Stimulated activated CD4-positive, alpha-beta T cell treated with anti-CD3 and anti-CD28 coated beads, Interleukin-1b, Interleukin-23, amount 100 ng/mL, for 4 hours (primary cell): ENCODE measurements at regions not wholly inside any gene's neighbourhood (a gene's known extent, or its start where the extent isn't known, plus 50 kb on each side); places are given as distances from the start of the nearest gene placed in this dataset.
"Not testable (repeated sequence)": the region's sequence is repeated elsewhere in the genome, so short reads cannot be mapped to it uniquely, and the experiment has no call there.

Experiments used
- DNase-seq, 2 donors: peaks; one replicate each; pipeline ENCODE4 v3.0.0-alpha.2; 2020; ENCODE audit warnings: low read depth in 2 of 2

DNA sequence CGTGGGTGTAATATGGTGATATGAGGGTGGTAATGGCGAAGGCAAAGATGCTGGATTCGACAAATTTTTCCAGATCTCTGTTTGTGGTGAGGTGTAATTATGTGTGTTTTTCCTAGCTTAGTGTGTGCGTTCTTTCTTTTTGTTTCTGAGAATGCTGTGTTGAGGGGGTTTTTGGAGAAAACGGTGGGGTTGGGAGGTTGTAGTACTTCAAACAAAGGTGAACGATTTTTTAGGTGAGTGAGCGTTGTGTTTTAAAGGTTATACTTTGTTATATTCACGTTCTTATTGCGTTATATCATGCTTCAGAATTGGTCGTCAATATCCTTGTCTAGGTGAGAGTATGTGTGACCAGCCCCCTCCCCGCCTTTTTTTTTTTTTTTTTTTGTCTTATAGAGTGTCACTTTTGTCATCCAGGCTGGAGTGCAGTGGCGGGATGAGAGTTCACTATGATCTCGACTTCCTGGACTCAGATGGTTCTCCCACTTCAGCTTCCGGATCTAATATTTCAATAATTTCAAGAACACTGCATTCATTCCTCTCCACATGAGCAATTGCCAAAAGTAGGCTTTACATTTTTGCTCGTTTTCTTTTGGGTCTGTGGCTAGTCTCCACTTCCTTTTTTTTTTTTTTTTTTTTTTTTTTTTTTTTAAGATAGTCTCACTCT, 82.2 kb upstream of the RNU2-1 start:
- DNase-seq, result no peak

DNA sequence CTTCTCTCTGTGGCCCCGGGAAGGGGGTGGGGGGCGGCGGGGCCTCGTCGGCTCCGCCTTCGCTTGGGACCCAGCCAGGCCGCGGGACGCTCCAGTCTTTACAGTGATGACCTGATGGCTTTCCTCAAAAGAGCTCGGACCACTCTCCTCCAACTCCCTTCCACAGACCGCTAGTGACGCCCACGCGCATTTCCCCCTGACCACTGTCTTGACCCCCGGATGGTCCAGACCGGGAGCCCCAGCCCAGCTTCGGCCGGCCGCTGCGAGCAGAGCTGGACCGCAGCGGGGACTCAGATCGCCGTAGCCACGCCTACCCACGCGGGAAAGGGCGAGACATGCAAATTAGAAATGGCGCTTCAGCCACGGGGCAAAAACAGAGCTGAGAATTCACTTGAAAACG, 81.6 kb upstream of the RNU2-1 start:
- no peak for DNase-seq

DNA sequence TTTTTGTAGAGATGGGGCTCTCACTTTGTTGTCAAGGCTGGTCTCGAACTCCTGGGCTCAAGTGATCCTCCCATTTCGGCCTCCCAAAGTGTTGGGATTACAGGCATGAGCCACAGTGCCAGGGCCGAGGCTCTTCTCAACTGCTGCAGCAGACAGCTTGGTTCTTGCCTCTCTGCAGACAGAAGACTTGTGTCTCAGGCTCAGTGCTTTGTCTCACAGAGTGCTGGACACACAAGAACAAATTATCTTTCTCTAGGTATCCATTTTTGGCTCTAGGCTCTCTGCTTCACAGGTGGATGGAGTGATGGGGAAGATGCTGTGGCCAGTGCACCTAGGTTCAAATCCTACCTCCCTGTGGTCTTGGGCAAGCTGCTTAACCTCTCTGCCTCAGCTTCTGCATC, 80.8 kb upstream of the RNU2-1 start:
- no peak for DNase-seq

DNA sequence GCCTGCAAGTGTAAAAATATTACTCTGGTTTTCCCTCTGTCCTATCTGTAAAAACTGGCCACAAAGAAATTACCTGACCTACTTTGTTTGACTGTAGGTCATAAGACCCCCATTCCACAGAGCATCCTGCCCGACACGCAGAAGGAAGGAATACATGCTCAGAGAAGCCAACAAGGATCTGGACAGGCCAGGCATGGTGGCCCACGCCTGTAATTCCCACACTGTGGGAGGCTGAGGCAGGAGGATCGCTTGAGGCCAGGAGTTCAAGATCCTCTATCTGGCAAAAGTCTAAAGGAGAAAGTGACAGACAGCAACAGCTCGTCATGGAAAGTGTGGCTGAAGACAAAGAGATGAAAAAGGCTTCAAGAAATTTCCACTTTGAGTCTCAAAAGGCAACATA, 78.2 kb upstream of the RNU2-1 start:
- DNase-seq, result no peak

DNA sequence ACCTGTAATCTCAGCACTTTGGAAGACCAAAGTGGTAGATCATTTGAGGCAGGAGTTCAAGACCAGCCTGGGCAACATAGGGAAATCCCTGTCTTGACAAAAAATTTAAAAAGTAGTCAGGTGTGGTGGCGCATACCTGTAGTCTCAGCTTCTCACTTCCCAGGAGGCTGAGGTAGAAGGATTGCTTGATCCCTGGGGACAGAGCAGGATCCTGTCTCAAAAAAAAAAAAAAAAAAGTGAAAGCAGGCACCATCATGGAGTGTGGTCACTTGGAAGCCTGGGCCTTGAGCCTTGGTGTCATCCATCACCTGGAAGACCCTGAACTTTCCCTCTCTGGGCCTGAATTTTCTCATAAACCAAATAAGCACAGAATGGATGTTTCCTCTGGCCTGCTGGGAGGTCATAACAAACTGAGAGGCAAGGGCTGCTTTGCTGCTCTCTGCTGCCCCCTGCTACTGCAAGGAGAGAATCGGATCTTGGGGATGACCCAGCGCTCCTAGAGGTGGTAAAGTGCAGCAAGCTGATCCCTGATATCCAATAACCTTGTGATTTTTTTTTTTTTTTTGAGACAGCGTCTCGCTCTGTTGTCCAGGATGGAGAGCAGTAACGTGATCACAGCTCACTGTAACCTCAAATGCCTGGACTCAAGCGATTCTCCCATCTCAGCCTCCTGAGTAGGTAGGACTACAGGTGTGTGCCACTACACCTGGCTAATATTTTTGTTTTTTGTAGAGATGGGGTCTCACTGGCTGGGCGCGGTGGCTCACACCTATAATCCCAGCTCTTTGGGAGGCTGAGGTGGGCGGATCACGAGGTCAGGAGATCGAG, 75.9 kb upstream of the RNU2-1 start:
- DNase-seq, result no peak

- DNase-seq, result no peak
These were observed 75.2 kb upstream of the RNU2-1 start for GRCh38 chr17:43308999-43309398.

DNA sequence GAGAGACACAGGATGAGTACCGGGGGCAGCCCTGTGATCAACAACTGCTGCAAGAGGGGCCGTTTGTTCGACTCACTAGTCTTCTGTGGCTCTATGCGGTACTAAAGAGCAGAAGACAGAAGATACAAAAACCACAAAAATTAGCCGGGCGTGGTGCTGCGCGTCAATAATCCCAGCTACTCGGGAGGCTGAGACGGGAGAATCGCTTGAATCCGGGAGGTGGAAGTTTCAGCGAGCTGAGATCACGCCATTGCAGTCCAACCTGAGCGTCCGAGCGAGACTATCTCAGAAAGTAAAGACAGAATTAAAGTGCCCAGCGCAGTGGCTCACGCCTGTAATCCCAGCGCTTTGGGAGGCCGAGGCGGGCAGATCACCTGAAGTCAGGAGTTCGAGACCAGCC, 71.0 kb upstream of the RNU2-1 start:
- not testable (repeated sequence) for DNase-seq

DNA sequence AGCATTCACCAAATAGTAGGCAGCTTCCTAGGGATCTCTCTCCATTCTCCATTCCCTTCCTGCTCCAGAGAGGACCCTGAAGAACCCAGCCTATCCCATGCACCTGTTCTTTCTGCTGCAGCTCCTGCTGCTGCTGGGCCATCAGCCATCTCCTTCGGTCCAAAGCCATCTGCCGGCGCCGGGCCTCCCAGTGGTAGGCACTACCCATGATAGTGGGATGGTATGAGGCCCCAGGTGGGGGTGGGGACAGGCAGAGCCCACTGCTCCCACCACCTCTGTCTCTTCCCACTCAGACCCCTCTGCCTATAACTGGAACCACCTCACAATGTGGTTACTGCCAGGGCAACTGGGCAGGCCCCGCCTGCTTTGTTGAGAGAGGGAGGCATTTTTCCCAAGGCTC, 69.3 kb upstream of the RNU2-1 start:
- DNase-seq, result not testable (repeated sequence)

- DNase-seq, result not testable (repeated sequence)
These were observed 65.7 kb upstream of the RNU2-1 start for GRCh38 chr17:43299300-43300076.

- not testable (repeated sequence) for DNase-seq
These were observed 55.9 kb upstream of the RNU2-1 start for GRCh38 chr17:43289670-43290069.

- not testable (repeated sequence) for DNase-seq
These were observed 49.8 kb upstream of the RNU2-1 start for GRCh38 chr17:43283606-43284005.
